Mesodermal cell (in vitro differentiated cells): ENCODE measurements at regions not wholly inside any gene's neighbourhood (a gene's known extent, or its start where the extent isn't known, plus 50 kb on each side); places are given as distances from the start of the nearest gene placed in this dataset.

Source experiments
- H3K27ac ChIP-seq: 2 replicates; pipeline ENCODE4 v1.7.0; 2013; ENCODE audit warnings: mild to moderate bottlenecking, low read depth, low read length, moderate library complexity; ENCODE audit not compliant: severe bottlenecking
- H3K36me3 ChIP-seq: 2 replicates; pipeline ENCODE4 v1.7.1; 2013; ENCODE audit warnings: mild to moderate bottlenecking, low read length, moderate library complexity; ENCODE audit not compliant: control insufficient read depth, insufficient read depth
- H3K4me1 ChIP-seq: one replicate; pipeline ENCODE4 v1.7.1; 2013; ENCODE audit warnings: mild to moderate bottlenecking, low read length; ENCODE audit not compliant: insufficient read depth, control insufficient read depth, poor library complexity, severe bottlenecking
- H3K4me3 ChIP-seq: 2 replicates; pipeline ENCODE4 v1.7.0; 2013; ENCODE audit warnings: low read length, control low read depth, mild to moderate bottlenecking; ENCODE audit not compliant: insufficient read depth, poor library complexity, severe bottlenecking; ENCODE audit errors: extremely low read depth
- H3K9me3 ChIP-seq: 2 replicates; pipeline ENCODE4 v1.7.1; 2013; ENCODE audit warnings: mild to moderate bottlenecking, low read length, moderate library complexity; ENCODE audit not compliant: control insufficient read depth
- WGBS, 2 experiments: methylation state at CpG; one replicate each; pipeline ENCODE4 v1.1.5; 2013; ENCODE audit warnings: missing lambda C conversion rate in 2 of 2; ENCODE audit not compliant: insufficient coverage in 2 of 2; 5-methylcytosine and 5-hydroxymethylcytosine counted together

DNA sequence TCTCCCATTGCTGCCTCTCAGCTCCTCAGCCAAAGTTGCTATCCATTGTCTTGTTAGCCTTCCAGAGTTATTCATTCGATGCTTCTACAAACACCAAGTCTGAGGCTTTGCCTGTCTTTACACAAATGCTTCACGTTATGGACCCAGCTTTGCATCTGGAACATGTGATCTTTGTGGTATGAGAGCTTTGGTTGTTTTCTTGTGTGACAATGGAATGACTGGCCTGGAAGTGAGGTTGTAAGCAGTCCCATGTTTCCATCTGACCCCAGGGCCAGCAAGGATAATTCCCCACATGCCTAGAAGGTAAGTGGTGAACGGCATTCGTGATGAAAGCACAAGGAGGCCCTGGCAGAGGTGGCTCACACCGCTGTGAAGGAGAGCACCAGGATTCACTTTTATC is 866.7 kb upstream of the TMEM132C start:
- Histone ChIP-seq H3K27ac (no peak overlapping the region), H3K4me1 (no peaks in the 10 kb centered on the region), H3K4me3 (no peak overlapping the region), H3K9me3 (no peaks in the 10 kb centered on the region), H3K36me3 (no peaks in the 10 kb centered on the region)
- 100% methylated on average over 1 of the region's 5 CpGs; no CpG with 5 or more reads in 1 of the 2 experiments for WGBS, 2 experiments

DNA sequence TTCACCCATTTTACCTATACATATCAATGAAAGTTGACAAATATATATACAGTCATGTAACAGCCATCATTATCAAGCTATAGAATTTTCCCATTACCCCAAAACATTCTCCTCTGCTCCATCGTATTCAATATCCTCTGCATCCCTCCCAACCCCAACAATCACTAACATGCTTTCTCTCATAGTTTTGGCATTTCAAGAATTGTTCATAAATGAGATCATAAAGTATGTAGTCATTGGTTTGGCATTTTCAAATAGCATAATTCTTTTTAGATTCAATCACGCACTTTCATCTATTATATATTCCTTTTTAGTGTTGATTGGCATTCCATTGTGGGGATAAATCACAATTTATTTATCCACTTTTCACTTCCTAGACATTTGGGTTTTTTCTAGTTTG is 866.0 kb upstream of the TMEM132C start:
- Histone ChIP-seq H3K27ac (no peak overlapping the region), H3K4me1 (no peaks in the 10 kb centered on the region), H3K36me3 (no peaks in the 10 kb centered on the region), H3K9me3 (no peaks in the 10 kb centered on the region), H3K4me3 (no peak overlapping the region)
- WGBS, 2 experiments = no CpG with 5 or more reads among the region's 2 CpGs

DNA sequence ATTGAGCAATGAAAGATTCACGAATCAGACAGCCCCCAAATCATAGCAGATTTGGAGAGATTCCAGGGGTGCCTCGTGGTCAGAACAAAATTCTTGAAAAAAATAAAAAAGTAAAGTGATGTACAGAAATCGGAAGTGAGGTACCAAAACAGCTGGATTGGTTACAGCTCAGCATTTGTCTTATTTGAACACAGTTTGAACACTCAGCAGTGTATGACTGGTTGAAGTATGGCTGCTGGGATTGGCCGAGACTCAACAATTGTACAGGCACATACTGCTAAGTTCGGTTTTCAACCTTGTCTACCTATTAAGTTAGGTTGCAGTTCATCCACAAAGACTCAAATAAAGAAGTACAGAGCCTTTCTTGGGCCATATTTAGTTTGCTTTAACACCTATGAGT is 865.4 kb upstream of the TMEM132C start:
- Histone ChIP-seq H3K27ac (no peak overlapping the region), H3K9me3 (no peaks in the 10 kb centered on the region), H3K36me3 (no peaks in the 10 kb centered on the region), H3K4me3 (no peak overlapping the region), H3K4me1 (no peaks in the 10 kb centered on the region)
- WGBS, 2 experiments = 86 to 100% methylated on average over 1 to 2 of the region's 5 CpGs

DNA sequence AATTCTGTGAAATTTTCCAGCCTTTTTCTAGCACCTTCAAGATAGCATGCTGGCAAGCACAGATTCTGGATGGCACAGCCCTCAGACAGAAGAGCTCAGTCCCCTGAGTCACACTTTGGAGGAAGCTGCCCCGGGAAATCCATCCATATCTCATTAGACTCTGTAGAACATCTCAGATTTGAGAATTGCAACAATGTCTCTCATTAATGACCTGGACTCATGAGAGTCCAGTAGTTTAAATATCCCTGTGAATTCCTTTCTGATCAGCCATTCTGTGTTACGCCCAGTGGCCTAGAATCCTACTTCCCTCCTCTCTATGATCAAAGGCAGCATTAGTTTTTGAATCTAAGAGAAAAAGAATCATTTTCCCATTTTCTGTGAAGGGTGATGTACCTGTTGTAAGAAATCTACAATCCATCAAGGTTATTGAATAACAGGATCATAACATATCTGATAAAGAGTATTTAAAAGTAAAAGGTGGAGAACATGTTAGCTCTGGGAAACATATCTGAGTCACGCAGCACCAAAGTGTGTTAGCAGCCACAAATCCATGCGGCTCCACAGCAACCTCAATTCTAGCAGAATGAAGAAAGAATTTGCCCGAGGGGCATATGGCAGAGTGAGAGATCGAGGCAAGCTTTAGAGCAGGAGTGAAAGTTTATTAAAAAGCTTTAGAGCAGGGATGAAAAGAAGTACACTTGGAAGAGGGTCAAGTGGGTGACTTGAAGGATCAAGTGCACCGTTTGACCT is 855.6 kb upstream of the TMEM132C start:
- Histone ChIP-seq H3K9me3 (no peaks in the 10 kb centered on the region), H3K36me3 (no peaks in the 10 kb centered on the region), H3K27ac (no peak overlapping the region), H3K4me3 (no peak overlapping the region), H3K4me1 (no peaks in the 10 kb centered on the region)
- WGBS, 2 experiments = 83 to 90% methylated on average over 5 to 6 of the region's 7 CpGs

DNA sequence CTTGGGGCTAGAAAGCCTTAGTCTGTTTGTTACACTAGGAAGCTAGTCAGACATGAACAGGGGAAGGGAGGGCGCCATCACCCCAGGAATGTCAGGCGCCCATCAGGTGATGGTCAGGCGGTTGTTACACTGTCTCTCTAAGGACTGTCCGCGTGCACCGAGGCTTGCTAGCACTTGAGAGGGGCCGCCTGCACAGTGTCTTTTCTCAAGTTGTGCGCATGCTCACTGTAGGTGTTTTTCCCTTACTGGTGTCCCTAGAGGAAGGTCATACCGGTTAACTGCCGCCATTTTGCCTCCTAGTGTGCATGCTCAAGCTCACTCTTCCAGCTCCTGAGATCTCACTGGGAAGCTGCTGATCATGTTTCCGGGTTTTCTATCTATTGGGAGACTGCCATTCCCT is 855.0 kb upstream of the TMEM132C start:
- Histone ChIP-seq H3K4me3 (no peak overlapping the region), H3K36me3 (no peaks in the 10 kb centered on the region), H3K9me3 (no peaks in the 10 kb centered on the region), H3K27ac (no peak overlapping the region), H3K4me1 (no peaks in the 10 kb centered on the region)
- WGBS, 2 experiments = 93 to 95% methylated on average over 10 to 11 of the region's 11 CpGs

DNA sequence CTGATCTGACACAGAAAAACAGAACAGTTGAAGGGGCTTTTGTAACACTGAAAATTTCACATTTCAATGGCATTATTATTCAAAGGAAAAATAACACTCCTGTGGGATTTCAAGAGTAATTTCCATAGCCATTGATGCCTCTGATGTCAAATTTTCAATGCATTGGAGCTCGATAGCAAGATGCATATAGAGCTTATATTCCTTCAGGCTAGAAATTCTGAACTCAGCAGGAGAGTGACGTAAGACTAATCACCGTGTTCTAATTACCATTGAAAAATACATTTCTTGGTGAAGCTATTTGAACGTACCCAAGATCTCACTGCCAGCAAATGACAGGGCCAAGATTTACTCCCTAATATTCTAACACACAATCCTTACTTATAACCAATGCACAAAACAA is 854.1 kb upstream of the TMEM132C start:
- H3K27ac ChIP-seq = no peak overlapping the region
- H3K4me3 ChIP-seq = no peak overlapping the region
- 85 to 95% methylated on average over 2 to 4 of the region's 4 CpGs for WGBS, 2 experiments
- no peaks in the 10 kb centered on the region for H3K9me3 ChIP-seq
- no peaks in the 10 kb centered on the region for H3K36me3 ChIP-seq
- H3K4me1 ChIP-seq = no peaks in the 10 kb centered on the region

DNA sequence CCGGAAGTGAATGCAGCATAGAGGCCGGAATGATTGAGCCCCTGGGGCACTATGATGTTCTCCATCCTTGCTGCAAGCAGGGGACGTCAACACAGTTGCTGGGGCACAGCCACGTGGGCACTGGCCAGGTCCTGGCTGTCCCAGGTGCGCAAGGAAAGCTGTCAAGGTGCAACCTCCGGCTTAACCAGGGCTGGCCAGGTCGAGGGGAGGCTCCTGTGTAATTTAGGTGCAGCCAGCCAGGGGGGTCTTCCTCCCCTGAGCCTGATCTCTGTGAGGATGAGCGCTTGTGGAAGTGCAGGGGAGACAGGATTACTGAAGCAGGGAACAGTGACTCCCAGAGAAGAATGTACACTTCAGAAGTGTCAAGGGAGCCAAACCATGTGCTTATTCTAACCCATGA is 852.8 kb upstream of the TMEM132C start:
- no peak overlapping the region for H3K27ac ChIP-seq
- H3K4me3 ChIP-seq = no peak overlapping the region
- WGBS, 2 experiments = 69 to 80% methylated on average over 5 to 7 of the region's 8 CpGs
- H3K36me3 ChIP-seq = no peaks in the 10 kb centered on the region
- peaks cover 3% of the 10 kb centered on the region for H3K9me3 ChIP-seq
- no peaks in the 10 kb centered on the region for H3K4me1 ChIP-seq

DNA sequence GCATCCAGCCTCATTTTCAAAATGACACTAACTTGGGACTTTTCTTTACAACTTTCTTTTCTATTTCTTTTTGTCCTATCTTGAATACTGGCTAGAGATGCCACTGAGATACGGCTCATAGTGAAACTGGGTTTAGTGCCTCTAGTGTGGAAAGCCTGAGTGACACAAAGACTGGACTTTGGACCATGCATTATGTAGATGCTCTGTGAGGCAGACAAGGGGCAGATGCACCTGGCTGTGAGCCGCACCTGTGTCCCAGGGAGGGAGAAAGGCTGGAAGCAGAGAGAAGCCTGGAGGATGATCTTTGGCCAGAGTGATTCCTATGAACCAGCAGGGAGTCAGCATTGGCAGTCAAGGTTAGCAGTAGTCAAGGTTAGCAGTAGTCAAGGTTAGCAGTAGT is 852.3 kb upstream of the TMEM132C start:
- H3K9me3 ChIP-seq = peaks cover 3% of the 10 kb centered on the region
- H3K36me3 ChIP-seq = no peaks in the 10 kb centered on the region
- H3K4me3 ChIP-seq = no peak overlapping the region
- H3K4me1 ChIP-seq = no peaks in the 10 kb centered on the region
- no peak overlapping the region for H3K27ac ChIP-seq
- WGBS, 2 experiments = 96 to 100% methylated on average over 1 to 2 of the region's 2 CpGs

DNA sequence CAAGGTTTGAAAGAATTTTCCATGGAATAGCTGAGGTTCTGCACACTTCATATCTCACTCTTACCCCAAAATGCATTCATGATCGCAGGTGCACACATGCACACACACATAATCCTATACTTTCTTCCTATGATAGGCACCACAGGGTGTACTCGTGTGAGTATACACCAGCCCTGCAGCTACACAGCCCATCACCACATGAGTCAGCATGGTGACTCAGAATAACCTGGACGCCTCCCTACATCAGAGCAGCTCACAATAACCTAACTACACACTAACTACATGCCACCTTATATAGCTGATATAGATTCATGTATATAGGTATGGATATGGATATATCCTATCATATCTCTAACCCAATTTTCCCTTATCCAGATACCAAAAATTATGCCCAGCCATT is 850.2 kb upstream of the TMEM132C start:
- H3K4me3 ChIP-seq = no peak overlapping the region
- H3K27ac ChIP-seq = no peak overlapping the region
- no peaks in the 10 kb centered on the region for H3K36me3 ChIP-seq
- peaks cover 3% of the 10 kb centered on the region for H3K9me3 ChIP-seq
- 81 to 90% methylated on average over 2 of the region's 3 CpGs for WGBS, 2 experiments
- H3K4me1 ChIP-seq = no peaks in the 10 kb centered on the region

DNA sequence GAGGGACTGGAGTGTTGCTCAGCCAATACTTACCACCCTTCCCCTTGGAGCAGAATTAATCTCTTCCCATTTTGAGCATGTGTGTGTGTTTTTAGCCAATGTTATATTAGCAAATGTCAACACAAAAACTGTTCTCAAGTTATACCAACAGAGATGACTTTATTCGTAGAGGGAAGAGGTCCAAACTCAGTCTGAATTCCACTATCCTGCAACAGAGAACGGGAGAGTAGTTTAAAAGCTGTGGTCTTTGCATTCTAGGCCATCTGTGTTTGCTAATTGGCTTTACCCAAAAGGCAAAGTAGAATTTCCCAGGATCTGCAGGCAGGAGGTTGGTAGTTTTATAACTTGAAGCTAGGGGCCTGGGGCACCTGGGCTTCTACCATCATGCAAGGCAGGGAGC is 847.9 kb upstream of the TMEM132C start:
- H3K4me1 ChIP-seq = no peaks in the 10 kb centered on the region
- WGBS, 2 experiments = 70% methylated on average over 2 of the region's 2 CpGs; no CpG with 5 or more reads in 1 of the 2 experiments
- H3K27ac ChIP-seq = no peak overlapping the region
- no peak overlapping the region for H3K4me3 ChIP-seq
- peaks cover 3% of the 10 kb centered on the region for H3K9me3 ChIP-seq
- H3K36me3 ChIP-seq = no peaks in the 10 kb centered on the region

DNA sequence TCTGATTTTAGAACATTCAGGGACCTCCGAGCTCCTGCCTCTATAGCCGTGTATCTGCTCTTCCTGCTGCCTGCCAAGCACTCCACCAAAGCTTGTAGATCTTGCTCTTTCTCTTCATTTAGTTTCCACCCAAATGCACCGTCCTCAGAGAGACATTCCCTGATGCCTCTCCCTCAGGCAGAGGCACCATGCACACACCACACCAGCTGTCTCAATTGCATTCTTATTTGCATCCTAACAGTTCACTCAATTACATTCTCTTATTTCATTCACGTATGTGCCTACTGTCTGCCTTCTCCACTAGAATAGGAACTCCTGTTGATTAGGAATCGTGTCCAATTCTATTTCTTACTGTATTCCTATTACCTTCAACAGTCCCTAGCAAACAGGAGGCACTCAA is 845.4 kb upstream of the TMEM132C start:
- Histone ChIP-seq H3K9me3 (peaks cover 3% of the 10 kb centered on the region), H3K4me3 (no peak overlapping the region), H3K4me1 (no peaks in the 10 kb centered on the region), H3K36me3 (no peaks in the 10 kb centered on the region), H3K27ac (no peak overlapping the region)
- 65 to 69% methylated on average over 4 of the region's 5 CpGs for WGBS, 2 experiments
